WTC11 (cell line): ENCODE measurements at regions not wholly inside any gene's neighbourhood (a gene's known extent, or its start where the extent isn't known, plus 50 kb on each side); places are given as distances from the start of the nearest gene placed in this dataset.

Source experiments
- ATAC-seq: fragments of 200-7000 bp; cut with Tn5 transposase; 2 replicates; pipeline ENCODE4 v1.10.0; 2021; ENCODE audit warnings: mild to moderate bottlenecking, moderate library complexity
- CTCF ChIA-PET: fragments of 300-600 bp; sonication (Branson Sonifier 250); formaldehyde crosslinking; loops from one replicate; lab custom pipeline; 2021; ENCODE audit warnings: antibody characterized with exemption; lab: Charles Lee
- POLR2A ChIA-PET: fragments of 350-600 bp; sonication (Branson Sonifier 250); formaldehyde crosslinking; loops from one replicate; lab custom pipeline; 2021; ENCODE audit warnings: antibody characterized with exemption; lab: Charles Lee
- DNase-seq: peaks from one replicate; pipeline ENCODE4 v3.0.0; 2021; ENCODE audit warnings: low spot score
- H3K27ac Mint-ChIP-seq: 2 replicates; pipeline ENCODE4 v1.8.0; 2021; ENCODE audit warnings: mixed read lengths
- H3K27me3 Mint-ChIP-seq: 2 replicates; pipeline ENCODE4 v1.8.0; 2021; ENCODE audit warnings: low read depth, mild to moderate bottlenecking, moderate library complexity, mixed read lengths
- H3K36me3 Mint-ChIP-seq: 2 replicates; pipeline ENCODE4 v1.8.0; 2021; ENCODE audit warnings: mixed read lengths
- H3K4me1 Mint-ChIP-seq: 2 replicates; pipeline ENCODE4 v1.8.0; 2022; ENCODE audit warnings: mixed read lengths
- H3K4me3 Mint-ChIP-seq: 2 replicates; pipeline ENCODE4 v1.8.0; 2021; ENCODE audit warnings: mild to moderate bottlenecking, moderate library complexity, mixed read lengths
- H3K9me3 Mint-ChIP-seq: 2 replicates; pipeline ENCODE4 v1.8.0; 2021; ENCODE audit warnings: mixed read lengths
- CREM ChIP-seq: sonication (generic); formaldehyde crosslinking; IDR thresholded peaks from 2 replicates; pipeline ENCODE4 v1.8.1; 2022; ENCODE audit warnings: mild to moderate bottlenecking, missing genetic modification reagents, moderate library complexity
- HMGXB4 ChIP-seq: sonication (generic); formaldehyde crosslinking; IDR thresholded peaks from 2 replicates; pipeline ENCODE4 v1.8.1; 2023; ENCODE audit warnings: mild to moderate bottlenecking, moderate library complexity, missing genetic modification reagents
- JUN ChIP-seq: sonication (generic); formaldehyde crosslinking; IDR thresholded peaks from 2 replicates; pipeline ENCODE4 v1.8.0; 2023; ENCODE audit warnings: mild to moderate bottlenecking, missing genetic modification reagents
- KAT7 ChIP-seq: sonication (generic); formaldehyde crosslinking; IDR thresholded peaks from 2 replicates; pipeline ENCODE4 v1.8.1; 2023; ENCODE audit warnings: missing genetic modification reagents, mild to moderate bottlenecking, borderline replicate concordance
- MAX ChIP-seq: sonication (generic); formaldehyde crosslinking; IDR thresholded peaks from 2 replicates; pipeline ENCODE4 v1.8.0; 2022; ENCODE audit warnings: mild to moderate bottlenecking, missing genetic modification reagents
- MLX ChIP-seq: sonication (generic); formaldehyde crosslinking; IDR thresholded peaks from 2 replicates; pipeline ENCODE4 v1.8.1; 2023; ENCODE audit warnings: mild to moderate bottlenecking, missing genetic modification reagents, moderate library complexity
- MYBL2 ChIP-seq: sonication (generic); formaldehyde crosslinking; IDR thresholded peaks from 2 replicates; pipeline ENCODE4 v1.8.1; 2023; ENCODE audit warnings: mild to moderate bottlenecking, moderate library complexity, missing genetic modification reagents
- SMAD4 ChIP-seq: sonication (generic); formaldehyde crosslinking; IDR thresholded peaks from 2 replicates; pipeline ENCODE4 v1.8.0; 2022; ENCODE audit warnings: mild to moderate bottlenecking, missing genetic modification reagents
- SP1 ChIP-seq: sonication (generic); formaldehyde crosslinking; conservative IDR thresholded peaks from 2 replicates; pipeline ENCODE4 v1.8.1; 2022; ENCODE audit warnings: missing genetic modification reagents
- TCF7 ChIP-seq: sonication (generic); formaldehyde crosslinking; IDR thresholded peaks from 2 replicates; pipeline ENCODE4 v1.8.0; 2022; ENCODE audit warnings: mild to moderate bottlenecking, low read depth, missing genetic modification reagents, moderate library complexity
- ZBTB21 ChIP-seq: sonication (generic); formaldehyde crosslinking; IDR thresholded peaks from 2 replicates; pipeline ENCODE4 v1.8.1; 2023; ENCODE audit warnings: mild to moderate bottlenecking, missing genetic modification reagents, borderline replicate concordance
- ZNF232 ChIP-seq: sonication (generic); formaldehyde crosslinking; IDR thresholded peaks from 2 replicates; pipeline ENCODE4 v1.8.0; 2022; ENCODE audit warnings: mild to moderate bottlenecking, missing genetic modification reagents
- ZNF281 ChIP-seq: sonication (generic); formaldehyde crosslinking; IDR thresholded peaks from 2 replicates; pipeline ENCODE4 v1.8.0; 2023; ENCODE audit warnings: mild to moderate bottlenecking, missing genetic modification reagents
- ZNF423 ChIP-seq: fragments of 250-450 bp; sonication (Bioruptor Pico); IDR thresholded peaks from 2 replicates; pipeline ENCODE4 v2.1.2; 2022; ENCODE audit warnings: mild to moderate bottlenecking, moderate library complexity
- TF ChIP-seq, protein P1 (sequence below): sonication (generic); formaldehyde crosslinking; conservative IDR thresholded peaks from 2 replicates; pipeline ENCODE4 v1.8.1; 2023; ENCODE audit warnings: mild to moderate bottlenecking, low read depth, missing genetic modification reagents, moderate library complexity
- TF ChIP-seq, protein P2 (sequence below): sonication (generic); formaldehyde crosslinking; IDR thresholded peaks from 2 replicates; pipeline ENCODE4 v1.8.1; 2023; ENCODE audit warnings: mild to moderate bottlenecking, missing genetic modification reagents, borderline replicate concordance
- TF ChIP-seq, protein P3 (sequence below): sonication (generic); formaldehyde crosslinking; IDR thresholded peaks from 2 replicates; pipeline ENCODE4 v1.8.1; 2022; ENCODE audit warnings: missing genetic modification reagents, borderline replicate concordance
- TF ChIP-seq, protein P4 (sequence below): fragments of 250-450 bp; sonication (Bioruptor Pico); IDR thresholded peaks from 2 replicates; pipeline ENCODE4 v1.9.0; 2021; ENCODE audit warnings: moderate library complexity, mild to moderate bottlenecking, inconsistent platforms, borderline replicate concordance
- TF ChIP-seq, protein P5 (sequence below): fragments of 250-450 bp; sonication (Bioruptor Pico); IDR thresholded peaks from 2 replicates; pipeline ENCODE4 v2.1.2; 2022; ENCODE audit warnings: mild to moderate bottlenecking, moderate library complexity

DNA sequence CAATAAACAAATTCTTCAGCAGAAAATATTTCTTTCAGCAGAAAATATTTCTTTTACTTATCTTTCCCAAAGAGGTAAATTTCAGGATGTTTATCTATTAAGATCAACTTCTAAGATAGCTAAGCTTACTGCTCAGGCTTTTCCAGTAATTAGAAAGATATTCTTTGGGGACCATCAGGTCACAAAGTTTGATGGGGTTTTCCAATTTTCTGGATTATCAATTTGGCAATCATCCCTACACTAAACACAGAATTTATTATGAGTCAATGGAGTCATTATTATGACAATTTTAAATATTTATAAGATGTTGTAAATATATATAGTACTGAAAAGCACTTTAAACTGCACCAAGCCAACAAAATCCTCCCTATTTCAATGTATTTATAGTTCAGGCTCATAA, 137.6 kb downstream of the AKAP11 start:
- no peak overlapping the region for H3K27ac Mint-ChIP-seq
- H3K4me3 Mint-ChIP-seq = no peak overlapping the region
- ChIA-PET CTCF (no interaction called here), POLR2A (no interaction called here)
- no peaks in the 10 kb centered on the region for H3K9me3 Mint-ChIP-seq
- ATAC-seq = no peak
- H3K4me1 Mint-ChIP-seq = peaks cover 8% of the 10 kb centered on the region
- no peaks in the 10 kb centered on the region for H3K27me3 Mint-ChIP-seq
- TF ChIP-seq HMGXB4 (CRISPR knock-in tag) (no peak), MAX (CRISPR knock-in tag) (no peak), ZNF423 (CRISPR knock-in tag) (no peak), SMAD4 (CRISPR knock-in tag) (no peak), KAT7 (CRISPR knock-in tag) (no peak), ZNF232 (no peak), ZBTB21 (no peak), MLX (CRISPR knock-in tag) (no peak), ZNF281 (CRISPR knock-in tag) (no peak), TCF7 (CRISPR knock-in tag) (no peak), MYBL2 (CRISPR knock-in tag) (no peak), SP1 (CRISPR knock-in tag) (no peak), CREM (CRISPR knock-in tag) (no peak), JUN (CRISPR knock-in tag) (no peak)
- TF ChIP-seq, protein P1, sequence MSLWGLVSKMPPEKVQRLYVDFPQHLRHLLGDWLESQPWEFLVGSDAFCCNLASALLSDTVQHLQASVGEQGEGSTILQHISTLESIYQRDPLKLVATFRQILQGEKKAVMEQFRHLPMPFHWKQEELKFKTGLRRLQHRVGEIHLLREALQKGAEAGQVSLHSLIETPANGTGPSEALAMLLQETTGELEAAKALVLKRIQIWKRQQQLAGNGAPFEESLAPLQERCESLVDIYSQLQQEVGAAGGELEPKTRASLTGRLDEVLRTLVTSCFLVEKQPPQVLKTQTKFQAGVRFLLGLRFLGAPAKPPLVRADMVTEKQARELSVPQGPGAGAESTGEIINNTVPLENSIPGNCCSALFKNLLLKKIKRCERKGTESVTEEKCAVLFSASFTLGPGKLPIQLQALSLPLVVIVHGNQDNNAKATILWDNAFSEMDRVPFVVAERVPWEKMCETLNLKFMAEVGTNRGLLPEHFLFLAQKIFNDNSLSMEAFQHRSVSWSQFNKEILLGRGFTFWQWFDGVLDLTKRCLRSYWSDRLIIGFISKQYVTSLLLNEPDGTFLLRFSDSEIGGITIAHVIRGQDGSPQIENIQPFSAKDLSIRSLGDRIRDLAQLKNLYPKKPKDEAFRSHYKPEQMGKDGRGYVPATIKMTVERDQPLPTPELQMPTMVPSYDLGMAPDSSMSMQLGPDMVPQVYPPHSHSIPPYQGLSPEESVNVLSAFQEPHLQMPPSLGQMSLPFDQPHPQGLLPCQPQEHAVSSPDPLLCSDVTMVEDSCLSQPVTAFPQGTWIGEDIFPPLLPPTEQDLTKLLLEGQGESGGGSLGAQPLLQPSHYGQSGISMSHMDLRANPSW = no peak
- TF ChIP-seq, protein P2, sequence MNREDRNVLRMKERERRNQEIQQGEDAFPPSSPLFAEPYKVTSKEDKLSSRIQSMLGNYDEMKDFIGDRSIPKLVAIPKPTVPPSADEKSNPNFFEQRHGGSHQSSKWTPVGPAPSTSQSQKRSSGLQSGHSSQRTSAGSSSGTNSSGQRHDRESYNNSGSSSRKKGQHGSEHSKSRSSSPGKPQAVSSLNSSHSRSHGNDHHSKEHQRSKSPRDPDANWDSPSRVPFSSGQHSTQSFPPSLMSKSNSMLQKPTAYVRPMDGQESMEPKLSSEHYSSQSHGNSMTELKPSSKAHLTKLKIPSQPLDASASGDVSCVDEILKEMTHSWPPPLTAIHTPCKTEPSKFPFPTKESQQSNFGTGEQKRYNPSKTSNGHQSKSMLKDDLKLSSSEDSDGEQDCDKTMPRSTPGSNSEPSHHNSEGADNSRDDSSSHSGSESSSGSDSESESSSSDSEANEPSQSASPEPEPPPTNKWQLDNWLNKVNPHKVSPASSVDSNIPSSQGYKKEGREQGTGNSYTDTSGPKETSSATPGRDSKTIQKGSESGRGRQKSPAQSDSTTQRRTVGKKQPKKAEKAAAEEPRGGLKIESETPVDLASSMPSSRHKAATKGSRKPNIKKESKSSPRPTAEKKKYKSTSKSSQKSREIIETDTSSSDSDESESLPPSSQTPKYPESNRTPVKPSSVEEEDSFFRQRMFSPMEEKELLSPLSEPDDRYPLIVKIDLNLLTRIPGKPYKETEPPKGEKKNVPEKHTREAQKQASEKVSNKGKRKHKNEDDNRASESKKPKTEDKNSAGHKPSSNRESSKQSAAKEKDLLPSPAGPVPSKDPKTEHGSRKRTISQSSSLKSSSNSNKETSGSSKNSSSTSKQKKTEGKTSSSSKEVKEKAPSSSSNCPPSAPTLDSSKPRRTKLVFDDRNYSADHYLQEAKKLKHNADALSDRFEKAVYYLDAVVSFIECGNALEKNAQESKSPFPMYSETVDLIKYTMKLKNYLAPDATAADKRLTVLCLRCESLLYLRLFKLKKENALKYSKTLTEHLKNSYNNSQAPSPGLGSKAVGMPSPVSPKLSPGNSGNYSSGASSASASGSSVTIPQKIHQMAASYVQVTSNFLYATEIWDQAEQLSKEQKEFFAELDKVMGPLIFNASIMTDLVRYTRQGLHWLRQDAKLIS = no peak
- TF ChIP-seq, protein P3, sequence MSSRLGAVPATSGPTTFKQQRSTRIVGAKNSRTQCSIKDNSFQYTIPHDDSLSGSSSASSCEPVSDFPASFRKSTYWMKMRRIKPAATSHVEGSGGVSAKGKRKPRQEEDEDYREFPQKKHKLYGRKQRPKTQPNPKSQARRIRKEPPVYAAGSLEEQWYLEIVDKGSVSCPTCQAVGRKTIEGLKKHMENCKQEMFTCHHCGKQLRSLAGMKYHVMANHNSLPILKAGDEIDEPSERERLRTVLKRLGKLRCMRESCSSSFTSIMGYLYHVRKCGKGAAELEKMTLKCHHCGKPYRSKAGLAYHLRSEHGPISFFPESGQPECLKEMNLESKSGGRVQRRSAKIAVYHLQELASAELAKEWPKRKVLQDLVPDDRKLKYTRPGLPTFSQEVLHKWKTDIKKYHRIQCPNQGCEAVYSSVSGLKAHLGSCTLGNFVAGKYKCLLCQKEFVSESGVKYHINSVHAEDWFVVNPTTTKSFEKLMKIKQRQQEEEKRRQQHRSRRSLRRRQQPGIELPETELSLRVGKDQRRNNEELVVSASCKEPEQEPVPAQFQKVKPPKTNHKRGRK = no peak
- TF ChIP-seq, protein P4, sequence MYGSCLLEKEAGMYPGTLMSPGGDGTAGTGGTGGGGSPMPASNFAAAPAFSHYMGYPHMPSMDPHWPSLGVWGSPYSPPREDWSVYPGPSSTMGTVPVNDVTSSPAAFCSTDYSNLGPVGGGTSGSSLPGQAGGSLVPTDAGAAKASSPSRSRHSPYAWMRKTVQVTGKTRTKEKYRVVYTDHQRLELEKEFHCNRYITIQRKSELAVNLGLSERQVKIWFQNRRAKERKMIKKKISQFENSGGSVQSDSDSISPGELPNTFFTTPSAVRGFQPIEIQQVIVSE (CRISPR knock-in tag) = no peak
- TF ChIP-seq, protein P5, sequence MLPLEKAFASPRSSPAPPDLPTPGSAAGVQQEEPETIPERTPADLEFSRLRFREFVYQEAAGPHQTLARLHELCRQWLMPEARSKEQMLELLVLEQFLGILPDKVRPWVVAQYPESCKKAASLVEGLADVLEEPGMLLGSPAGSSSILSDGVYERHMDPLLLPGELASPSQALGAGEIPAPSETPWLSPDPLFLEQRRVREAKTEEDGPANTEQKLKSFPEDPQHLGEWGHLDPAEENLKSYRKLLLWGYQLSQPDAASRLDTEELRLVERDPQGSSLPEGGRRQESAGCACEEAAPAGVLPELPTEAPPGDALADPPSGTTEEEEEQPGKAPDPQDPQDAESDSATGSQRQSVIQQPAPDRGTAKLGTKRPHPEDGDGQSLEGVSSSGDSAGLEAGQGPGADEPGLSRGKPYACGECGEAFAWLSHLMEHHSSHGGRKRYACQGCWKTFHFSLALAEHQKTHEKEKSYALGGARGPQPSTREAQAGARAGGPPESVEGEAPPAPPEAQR (CRISPR knock-in tag) = no peak
- DNase-seq = no peak
- no peaks in the 10 kb centered on the region for H3K36me3 Mint-ChIP-seq
